GM21423 (cell line): ENCODE measurements at regions not wholly inside any gene's neighbourhood (a gene's known extent, or its start where the extent isn't known, plus 50 kb on each side); places are given as distances from the start of the nearest gene placed in this dataset.

Experiments
- ATAC-seq: cut with Tn5 transposase; IDR thresholded peaks from one replicate; pipeline ENCODE4 v1.9.1; 2021; ENCODE audit warnings: mild to moderate bottlenecking, moderate library complexity; ENCODE audit not compliant: unreplicated experiment

- no peak for ATAC-seq
Observed at GRCh38 chr22:49197505-49197904, 630.2 kb downstream of the BRD1 start.

- ATAC-seq: no peak
Observed at GRCh38 chr22:49196046-49196511, 631.6 kb downstream of the BRD1 start.

DNA sequence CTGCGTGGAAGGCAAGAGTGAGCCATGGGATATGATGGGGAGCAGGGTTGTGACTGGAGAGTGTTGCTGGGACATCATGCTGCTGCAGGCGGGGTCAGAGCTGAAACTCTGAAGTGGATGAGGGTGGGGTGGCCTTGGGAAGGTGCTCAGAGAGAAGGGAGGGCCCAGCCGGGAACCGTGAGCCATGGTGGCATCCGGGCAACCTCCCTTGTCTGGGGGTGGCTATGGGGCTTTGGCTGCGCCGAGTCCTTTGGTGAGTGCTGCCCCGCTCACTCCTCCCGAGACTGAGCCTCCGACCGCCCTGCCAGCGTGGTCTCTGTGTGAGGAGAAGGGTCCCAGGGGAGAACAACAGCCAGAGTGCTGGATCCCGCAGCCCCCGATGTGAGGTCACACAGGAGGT is 632.0 kb downstream of the BRD1 start:
- ATAC-seq: no peak

DNA sequence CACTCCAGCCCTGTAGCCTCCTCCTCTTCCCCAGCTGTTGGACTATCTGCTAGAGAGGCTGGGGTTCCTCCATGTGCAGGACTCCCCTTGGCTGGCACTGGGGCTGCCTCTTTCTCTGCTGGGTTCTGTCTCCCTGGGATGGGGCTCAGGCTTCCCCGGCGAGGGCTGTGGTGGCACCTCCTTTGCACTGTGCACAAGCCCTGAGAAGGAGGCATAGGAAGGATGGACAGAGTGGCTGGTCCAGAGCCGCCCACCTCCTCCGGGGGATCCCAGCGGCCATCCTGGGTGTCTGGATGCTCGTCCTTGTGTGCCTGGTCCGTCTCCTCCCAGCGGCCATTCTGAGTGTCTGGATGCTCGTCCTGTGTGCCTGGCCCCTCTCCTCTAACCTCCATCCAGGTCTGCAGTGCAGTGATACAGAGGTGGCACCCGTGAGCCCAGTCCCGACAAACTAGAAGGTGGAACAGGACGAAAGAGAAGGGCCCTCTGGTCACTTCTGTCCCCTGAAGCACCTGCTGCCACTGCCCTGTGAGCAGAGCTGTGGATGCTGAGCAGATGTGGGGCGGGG is 633.7 kb downstream of the BRD1 start:
- ATAC-seq: no peak

- no peak for ATAC-seq
Observed at GRCh38 chr22:49193348-49193747, 634.3 kb downstream of the BRD1 start.

DNA sequence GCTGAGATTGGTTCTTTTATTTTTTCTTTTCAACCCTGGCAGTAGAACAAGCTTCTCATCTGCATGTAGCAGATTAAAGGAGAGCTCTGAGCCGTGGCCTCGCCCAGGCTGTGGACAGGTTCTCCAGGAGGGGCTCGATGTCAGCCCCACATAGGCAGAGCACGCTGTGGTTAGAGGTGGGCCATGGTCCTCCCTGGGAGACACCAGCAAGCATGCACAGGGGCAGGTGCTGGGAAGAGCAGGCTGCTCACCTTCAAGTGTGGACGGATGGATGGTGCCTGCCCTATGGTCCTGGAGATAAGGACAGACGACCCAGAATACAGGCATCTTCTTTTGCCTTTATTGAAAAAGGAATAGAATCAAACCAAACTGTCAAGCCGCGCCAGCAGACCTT is 634.8 kb downstream of the BRD1 start:
- ATAC-seq: no peak

DNA sequence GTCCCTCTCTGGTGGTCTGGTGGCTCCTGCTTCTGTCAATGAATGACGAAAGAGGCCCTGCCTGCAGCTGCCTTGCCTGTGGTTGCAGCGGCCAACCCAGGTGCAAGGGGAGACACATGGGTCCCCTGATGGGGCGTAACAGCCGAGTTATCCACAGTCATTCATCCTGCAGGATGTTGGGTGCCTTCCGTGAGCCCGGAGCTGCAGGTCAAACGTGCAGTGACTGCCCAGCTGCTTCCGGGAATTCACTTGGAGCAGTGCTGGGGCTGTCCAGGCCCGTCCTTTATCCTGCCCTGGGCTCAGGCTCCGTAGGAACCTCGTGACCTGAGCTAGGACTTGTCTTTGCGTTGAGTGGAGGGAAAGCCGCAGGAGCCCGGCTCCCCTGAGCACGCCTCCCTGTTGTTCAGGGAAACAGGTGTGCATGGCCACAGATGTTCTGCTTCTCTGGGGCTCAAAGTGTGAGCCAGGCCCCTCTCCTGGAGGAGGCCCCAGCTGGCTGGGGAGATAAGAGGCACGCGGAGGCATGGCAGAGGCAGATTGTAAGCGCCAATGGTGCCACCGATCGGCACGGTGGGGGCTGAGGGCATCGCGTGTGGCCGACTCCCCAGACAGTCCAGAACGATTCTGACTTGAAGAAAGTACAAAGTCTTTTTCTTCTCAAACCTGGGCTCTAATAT is 635.4 kb downstream of the BRD1 start:
- ATAC-seq: no peak

GRCh38 chr22:49191506-49191980 is 636.1 kb downstream of the BRD1 start:
- no peak for ATAC-seq

GRCh38 chr22:49190816-49191505 is 636.7 kb downstream of the BRD1 start:
- no peak for ATAC-seq

- ATAC-seq: no peak
Observed at GRCh38 chr22:49189871-49190270, 637.8 kb downstream of the BRD1 start.

GRCh38 chr22:49188591-49188990 is 639.1 kb downstream of the BRD1 start:
- no peak for ATAC-seq

GRCh38 chr22:49188091-49188490 is 639.6 kb downstream of the BRD1 start:
- ATAC-seq: no peak

DNA sequence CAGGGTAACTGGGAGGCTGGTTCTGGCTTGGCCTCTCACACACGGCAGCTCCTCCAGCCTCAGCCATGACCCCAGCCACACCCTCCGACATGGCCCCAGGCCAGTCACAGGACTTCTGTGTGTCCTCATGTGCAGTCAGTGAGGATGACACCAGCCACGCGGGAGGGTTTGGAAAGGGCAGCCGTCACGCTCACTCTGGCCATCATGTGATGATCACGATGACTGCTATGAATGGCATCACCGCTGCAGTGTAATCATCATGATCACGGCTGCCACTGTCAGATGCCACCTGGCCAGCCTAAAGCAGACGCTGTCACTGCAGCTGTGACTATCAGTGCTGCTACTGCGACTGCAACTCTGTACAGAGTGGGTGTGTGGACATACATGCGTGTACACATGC is 640.9 kb downstream of the BRD1 start:
- ATAC-seq: no peak

DNA sequence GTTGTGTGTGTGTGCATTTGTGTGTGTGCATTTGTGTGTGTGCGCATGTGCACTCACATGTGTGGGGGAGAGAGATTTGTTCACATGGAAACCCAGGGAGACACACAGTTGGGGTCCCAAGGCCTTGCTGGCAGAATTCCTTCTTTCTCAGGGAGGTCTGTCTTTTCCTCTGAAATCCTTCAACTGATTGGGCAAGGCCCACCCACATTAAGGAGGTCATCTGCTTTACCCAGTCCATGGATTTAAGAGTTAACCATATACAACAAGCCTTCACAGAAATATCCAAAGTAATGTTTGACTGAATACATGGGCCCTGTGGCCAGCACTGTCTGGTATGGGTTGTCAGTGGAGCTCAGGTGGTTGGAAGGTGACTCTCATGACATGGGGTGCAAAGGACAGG is 641.4 kb downstream of the BRD1 start:
- no peak for ATAC-seq

DNA sequence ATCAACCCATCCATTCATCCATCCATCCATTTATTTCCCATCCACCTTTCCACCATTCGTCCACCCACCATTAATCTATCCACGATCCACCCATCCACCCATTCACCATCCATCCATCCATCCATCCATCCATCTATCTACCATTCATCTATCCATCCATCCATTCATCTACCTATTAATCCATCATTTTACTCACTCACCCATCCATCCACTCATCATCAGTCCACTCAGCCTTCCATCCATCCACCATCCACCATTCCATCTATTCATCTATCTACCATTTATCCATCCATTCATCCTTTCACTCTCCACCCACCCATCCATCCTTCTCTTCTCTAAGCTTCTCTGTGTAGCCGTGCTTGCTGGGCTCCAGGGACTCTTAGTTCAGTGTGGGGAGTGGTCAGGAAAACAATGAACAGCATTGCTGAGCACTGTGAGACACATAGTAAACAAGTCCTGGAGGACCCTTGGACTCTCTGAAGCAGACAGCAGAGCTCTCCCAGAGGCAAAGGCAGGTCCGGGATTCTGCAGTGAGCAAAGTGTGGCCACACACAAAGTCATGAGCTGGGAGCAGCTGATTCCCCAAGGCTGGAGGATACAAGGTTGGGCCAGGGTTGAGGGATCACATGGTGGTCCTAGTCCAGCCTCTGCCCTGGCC is 642.2 kb downstream of the BRD1 start:
- no peak for ATAC-seq

DNA sequence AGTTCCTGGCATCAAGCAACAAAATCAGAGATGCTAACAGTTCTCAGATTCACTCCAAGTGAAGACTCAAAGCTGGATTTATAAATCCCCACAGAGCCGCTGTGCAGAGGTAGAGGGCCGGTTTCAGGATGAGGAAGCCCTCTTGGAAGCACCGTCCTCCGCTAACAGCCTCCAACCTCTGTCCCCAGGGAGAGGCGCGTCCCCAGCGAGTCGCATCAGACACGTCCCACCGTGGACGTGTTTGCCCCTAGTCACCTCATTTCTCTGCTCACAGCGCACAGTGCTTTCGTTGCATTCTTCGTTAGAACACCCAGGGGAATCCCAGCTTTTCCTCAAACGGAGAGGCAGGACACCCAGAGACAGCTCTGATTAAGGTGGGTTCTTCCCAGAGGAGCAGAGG is 642.9 kb downstream of the BRD1 start:
- no peak for ATAC-seq

DNA sequence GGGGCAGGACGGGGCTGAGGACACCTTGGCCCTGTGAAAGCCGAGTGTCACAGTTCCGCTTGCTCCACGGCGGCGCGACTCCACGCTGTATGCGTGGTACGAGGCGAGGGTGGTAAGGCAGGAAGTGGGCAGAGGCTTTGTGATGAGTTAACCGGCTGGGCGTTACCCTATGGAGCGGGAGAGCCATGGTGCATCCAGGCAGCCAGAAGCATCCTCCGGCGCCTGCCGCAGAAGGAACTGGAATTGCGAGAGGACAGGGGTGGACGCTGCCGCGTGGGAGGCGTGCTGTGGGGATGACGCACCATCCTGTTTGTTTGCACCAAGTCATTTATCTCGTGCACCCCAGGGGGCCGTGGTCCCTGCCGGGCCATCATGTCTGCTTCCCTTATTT is 643.9 kb downstream of the BRD1 start:
- ATAC-seq: no peak

DNA sequence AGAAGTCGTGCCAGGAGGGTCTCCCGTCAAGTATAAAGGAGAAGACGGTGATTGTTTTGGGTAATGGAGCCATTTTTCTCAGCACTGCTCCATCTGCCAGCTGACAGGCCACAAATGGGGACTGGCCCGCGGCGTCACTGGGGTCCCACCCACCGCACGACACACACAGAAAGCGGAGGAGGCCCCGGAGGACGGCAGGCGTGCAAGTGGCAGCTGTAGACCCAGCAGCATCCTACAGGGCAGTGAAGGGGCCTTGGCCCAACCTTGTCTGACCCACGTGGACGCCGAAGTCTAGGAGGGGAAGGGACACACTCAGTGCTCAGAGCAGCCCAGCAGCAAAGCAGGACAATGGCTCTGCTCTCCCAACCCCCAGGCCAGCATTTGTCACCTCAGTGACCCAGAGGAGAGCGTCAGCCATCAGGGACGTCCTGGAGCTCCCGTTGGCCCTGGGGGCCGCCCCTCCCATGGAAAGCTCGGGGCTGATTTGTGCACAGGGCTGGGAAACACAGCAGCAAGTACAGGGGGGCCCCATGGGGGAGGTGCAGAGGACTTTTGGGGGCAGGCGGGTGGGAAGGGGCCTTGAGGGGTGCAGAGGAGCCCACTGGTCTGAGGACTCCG is 644.4 kb downstream of the BRD1 start:
- ATAC-seq: no peak

- ATAC-seq: no peak
Observed at GRCh38 chr22:49182416-49182815, 645.3 kb downstream of the BRD1 start.

GRCh38 chr22:49181942-49182341 is 645.7 kb downstream of the BRD1 start:
- ATAC-seq: no peak

- ATAC-seq: no peak
Observed at GRCh38 chr22:49181431-49181830, 646.2 kb downstream of the BRD1 start.
